K562 (cell line): ENCODE measurements at regions not wholly inside any gene's neighbourhood (a gene's known extent, or its start where the extent isn't known, plus 50 kb on each side); places are given as distances from the start of the nearest gene placed in this dataset.

ENCODE experiments used
- CBX1 ChIP-seq: sonication (generic); IDR thresholded peaks from 2 replicates; pipeline ENCODE4 v1.6.1; 2016; ENCODE audit warnings: antibody characterized with exemption, low read depth, mild to moderate bottlenecking
- NR2F6 ChIP-seq: fragments of 450-650 bp; formaldehyde crosslinking; IDR thresholded peaks from 2 replicates; pipeline ENCODE4 v1.4.0; 2020; ENCODE audit warnings: mild to moderate bottlenecking
- POLR2A ChIP-seq: fragments of 450-650 bp; conservative IDR thresholded peaks from 2 replicates; pipeline ENCODE4 v1.6.1; 2016
- POLR2AphosphoS5 ChIP-seq: IDR thresholded peaks from 2 replicates; pipeline ENCODE4 v1.6.1; 2011; ENCODE audit warnings: mild to moderate bottlenecking, low read depth, low read length, moderate library complexity; ENCODE audit not compliant: control insufficient read depth, insufficient read depth

DNA sequence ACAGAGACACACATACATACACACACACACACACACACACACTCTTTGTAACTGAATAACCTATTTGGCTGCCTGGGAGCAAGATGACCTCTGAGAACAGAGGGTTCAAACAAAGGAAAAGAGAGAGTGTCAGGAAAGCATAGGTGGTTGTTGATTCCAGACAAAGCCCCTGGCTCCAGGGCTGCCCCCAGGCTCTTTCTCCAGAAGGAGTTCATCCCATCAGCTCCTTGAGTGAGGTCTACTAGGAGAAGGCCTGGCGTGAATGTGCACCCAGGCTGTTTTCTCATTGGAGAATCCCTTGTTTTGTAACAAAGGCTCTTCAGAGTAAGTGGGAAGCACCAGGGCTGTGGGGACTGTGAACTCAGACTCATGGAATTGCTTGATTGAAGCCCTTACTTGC, 151.9 kb downstream of the EMP1 start:
- TF ChIP-seq POLR2AphosphoS5 (no peak), CBX1 (no peak), POLR2A (no peak), NR2F6 (CRISPR knock-in tag) (no peak)
